Activated CD4-positive, alpha-beta T cell treated with anti-CD3 and anti-CD28 coated beads, Interleukin-2, amount 50 U/mL, for 16 hours (primary cell): ENCODE measurements at regions not wholly inside any gene's neighbourhood (a gene's known extent, or its start where the extent isn't known, plus 50 kb on each side); places are given as distances from the start of the nearest gene placed in this dataset.
"Not testable (repeated sequence)": the region's sequence is repeated elsewhere in the genome, so short reads cannot be mapped to it uniquely, and the experiment has no call there.

Experiments
- DNase-seq: peaks from one replicate; pipeline ENCODE4 v3.0.0-alpha.2; 2020

- no peak for DNase-seq
Observed at GRCh38 chr2:146433116-146433875, 1411.5 kb upstream of the ACVR2A start.

- no peak for DNase-seq
Observed at GRCh38 chr2:146429366-146429765, 1415.5 kb upstream of the ACVR2A start.

GRCh38 chr2:146417942-146418341 is 1426.9 kb upstream of the ACVR2A start:
- no peak for DNase-seq

GRCh38 chr2:146415291-146415690 is 1429.5 kb upstream of the ACVR2A start:
- DNase-seq = no peak

- DNase-seq = no peak
Observed at GRCh38 chr2:146414456-146414855, 1430.4 kb upstream of the ACVR2A start.

GRCh38 chr2:146413086-146413610 is 1431.7 kb upstream of the ACVR2A start:
- no peak for DNase-seq

GRCh38 chr2:146412625-146413024 is 1432.2 kb upstream of the ACVR2A start:
- no peak for DNase-seq

GRCh38 chr2:146405402-146406309 is 1439.2 kb upstream of the ACVR2A start:
- not testable (repeated sequence) for DNase-seq

GRCh38 chr2:146403546-146404160 is 1441.2 kb upstream of the ACVR2A start:
- not testable (repeated sequence) for DNase-seq

GRCh38 chr2:146392631-146393030 is 1452.2 kb upstream of the ACVR2A start:
- DNase-seq = no peak

- no peak for DNase-seq
Observed at GRCh38 chr2:146392186-146392585, 1452.6 kb upstream of the ACVR2A start.

- no peak for DNase-seq
Observed at GRCh38 chr2:146388757-146389156, 1456.1 kb upstream of the ACVR2A start.

GRCh38 chr2:146386096-146386495 is 1458.7 kb upstream of the ACVR2A start:
- DNase-seq = no peak

GRCh38 chr2:146385031-146385430 is 1459.8 kb upstream of the ACVR2A start:
- DNase-seq = no peak

GRCh38 chr2:146376511-146377064 is 1468.2 kb upstream of the ACVR2A start:
- DNase-seq = no peak

GRCh38 chr2:146374505-146374904 is 1470.3 kb upstream of the ACVR2A start:
- no peak for DNase-seq

- DNase-seq = not testable (repeated sequence)
Observed at GRCh38 chr2:146371364-146371763, 1473.5 kb upstream of the ACVR2A start.

GRCh38 chr2:146370826-146371225 is 1474.0 kb upstream of the ACVR2A start:
- no peak for DNase-seq

GRCh38 chr2:146366276-146366675 is 1478.6 kb upstream of the ACVR2A start:
- no peak for DNase-seq

- DNase-seq = no peak
Observed at GRCh38 chr2:146365041-146365440, 1479.8 kb upstream of the ACVR2A start.

- DNase-seq = no peak
Observed at GRCh38 chr2:146363731-146364130, 1481.1 kb upstream of the ACVR2A start.

- no peak for DNase-seq
Observed at GRCh38 chr2:146351689-146352088, 1493.1 kb upstream of the ACVR2A start.

- DNase-seq = no peak
Observed at GRCh38 chr2:146349334-146349733, 1495.5 kb upstream of the ACVR2A start.
